Myocyte (in vitro differentiated cells): ENCODE measurements at regions not wholly inside any gene's neighbourhood (a gene's known extent, or its start where the extent isn't known, plus 50 kb on each side); places are given as distances from the start of the nearest gene placed in this dataset.

Experiments used
- DNase-seq: peaks from one replicate; pipeline ENCODE4 v3.0.0-alpha.2; 2012; ENCODE audit warnings: low read depth

DNA sequence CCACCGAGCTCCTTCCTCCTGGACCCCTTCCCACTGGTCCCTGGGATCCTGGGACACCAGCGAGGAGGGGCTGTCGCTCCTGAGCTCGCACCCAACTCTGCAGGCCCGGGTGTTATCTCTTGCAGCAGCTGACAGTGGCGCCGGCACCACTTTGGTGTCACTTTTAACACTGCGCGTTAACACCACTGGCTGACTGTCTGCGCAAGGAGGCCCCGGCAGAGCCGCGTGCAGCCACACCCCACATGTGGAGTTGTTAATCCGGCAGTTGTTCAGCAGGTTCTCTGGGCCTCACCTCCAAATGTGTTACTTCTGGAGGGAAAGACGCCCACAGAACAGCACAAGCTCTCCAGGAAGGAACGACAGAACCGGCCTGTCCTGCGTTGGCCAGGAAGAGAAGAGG lies 155.0 kb upstream of the GLI2 start:
- no peak for DNase-seq

DNA sequence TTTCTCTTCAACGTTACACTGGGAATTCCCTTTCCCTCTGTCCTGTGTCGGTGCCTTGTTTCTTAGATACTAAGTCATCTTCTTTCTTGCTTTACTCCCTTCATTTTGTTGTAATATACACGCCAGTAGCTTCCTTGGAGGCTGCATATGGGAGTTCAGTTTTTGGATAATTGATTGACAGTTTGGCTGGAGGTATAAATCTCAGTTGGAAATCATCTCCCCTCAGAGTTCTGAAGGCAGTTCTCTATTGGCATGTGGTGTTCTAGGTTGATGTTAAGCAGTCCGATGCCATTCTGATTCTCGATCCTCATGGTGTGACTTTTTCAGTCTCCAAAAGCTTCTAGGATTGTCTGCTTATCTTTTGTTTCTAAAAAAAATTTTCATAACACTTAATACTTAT lies 152.5 kb upstream of the GLI2 start:
- no peak for DNase-seq

DNA sequence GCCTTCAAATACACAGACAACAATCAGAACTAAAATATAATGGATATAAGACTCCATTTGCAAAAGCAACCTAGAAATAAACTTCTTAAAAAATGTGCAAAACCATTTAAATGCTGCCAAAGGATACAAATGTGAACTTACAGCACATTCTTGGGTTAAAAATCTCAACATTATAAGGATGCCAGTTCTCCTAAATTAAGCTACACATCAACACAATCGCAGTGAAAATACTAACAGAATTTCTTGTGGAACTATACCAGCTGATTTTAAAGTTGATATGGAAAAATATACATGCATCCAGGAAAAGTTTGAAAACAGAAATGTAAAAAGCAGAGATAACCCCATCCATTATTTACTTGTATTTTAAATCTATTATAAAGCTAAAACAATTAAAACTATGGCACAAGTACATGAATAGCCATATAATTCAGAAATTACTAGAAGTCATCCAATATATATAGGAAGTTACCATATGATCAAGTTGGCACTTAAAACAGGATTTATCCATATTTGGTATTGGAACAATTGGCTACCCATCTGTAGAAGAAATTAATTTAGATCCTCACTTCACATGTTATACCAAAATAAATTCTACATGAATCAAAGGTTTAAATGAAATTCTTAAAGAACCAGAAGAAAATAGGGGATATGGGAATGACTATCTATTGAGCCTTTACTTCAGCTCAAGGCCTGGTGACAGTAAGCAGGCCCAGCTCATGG lies 151.7 kb upstream of the GLI2 start:
- no peak for DNase-seq

DNA sequence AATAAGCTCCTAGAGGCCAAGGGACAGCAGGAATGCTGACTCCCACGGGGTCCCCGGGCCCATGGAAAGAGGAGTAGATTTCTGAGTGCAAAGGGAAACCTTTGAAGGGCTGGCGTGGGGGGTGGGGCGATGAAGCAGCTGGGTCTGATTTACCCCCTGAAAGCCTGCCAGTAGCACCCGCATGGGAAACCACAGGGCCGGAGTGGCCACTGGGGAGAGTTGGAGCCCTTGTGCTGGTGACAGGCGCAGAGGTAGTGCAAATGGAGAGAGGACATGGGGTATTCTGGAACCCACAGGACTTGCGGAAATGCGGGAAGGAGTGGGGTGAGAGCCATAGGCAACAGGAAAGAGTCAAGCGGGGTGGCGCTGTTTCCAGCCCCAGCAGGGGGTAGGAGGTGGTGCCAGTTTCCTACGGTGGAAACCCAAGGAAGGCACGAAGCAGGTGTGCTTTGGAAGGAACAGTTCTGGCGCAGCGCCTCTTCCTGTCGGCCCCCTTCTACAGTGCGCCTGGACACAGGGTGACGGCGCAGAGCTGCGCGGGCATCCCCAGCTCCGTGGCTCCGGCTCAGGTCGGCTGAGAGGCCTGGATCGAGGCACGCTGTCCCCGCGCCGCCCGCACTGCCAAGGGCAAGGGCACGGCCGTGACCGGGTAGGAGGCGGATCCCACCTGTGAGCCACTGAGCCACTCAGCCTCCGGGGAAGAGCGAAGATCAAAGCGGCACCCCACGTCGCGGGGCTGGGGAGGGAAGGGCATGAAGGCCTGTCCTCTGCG lies 149.0 kb upstream of the GLI2 start:
- DNase-seq, result no peak

DNA sequence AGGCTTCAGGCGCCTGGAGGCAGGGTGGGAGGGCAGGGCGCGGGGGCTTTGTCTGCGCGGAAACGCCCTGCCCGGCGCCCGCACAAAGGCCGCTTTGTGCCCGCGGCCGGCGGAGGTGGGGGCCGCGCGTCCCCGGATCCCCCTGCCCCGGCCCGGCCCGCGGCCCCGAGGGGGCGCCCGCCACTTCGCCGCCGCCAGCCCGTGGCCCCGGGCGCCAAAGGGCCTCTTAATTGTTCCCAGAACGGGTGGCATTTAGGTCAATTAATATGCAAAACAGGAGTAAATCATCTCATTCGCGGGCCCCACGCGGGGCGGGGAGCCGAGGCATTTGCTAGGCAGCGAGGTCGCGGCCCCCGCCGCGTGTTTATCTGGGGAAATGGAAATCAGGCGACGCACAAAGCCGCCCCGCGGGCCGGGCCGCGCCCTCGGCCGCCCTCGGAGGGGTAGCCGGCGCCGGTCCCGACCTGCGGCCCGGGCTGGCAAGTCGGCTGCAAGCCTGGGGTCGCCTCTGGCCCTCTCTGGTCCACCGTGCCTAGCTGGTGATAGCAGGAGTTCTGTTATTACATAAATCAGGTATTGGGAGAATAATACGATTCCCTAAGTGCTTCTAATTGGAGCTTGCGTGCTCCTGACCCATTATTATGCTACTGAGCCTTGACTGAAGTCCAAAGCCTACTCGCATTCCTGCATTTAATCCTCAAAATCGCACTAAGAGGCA lies 148.2 kb upstream of the GLI2 start:
- no peak for DNase-seq

DNA sequence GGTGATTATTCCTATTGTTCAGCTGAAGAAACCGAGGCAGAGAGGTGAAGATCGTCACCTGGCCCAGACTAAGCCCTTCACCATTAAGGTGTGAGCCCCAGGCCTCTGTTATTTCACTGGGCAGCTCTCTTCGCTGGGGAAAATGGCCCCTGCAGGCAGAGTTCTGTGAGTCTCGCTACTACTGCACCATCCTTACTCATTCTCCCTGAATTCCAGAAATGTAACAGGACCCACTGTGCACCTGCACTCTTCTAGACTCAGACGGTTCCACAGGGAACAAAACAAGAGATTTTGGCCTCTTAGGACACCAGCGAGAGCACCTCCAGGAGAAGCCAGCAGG lies 147.7 kb upstream of the GLI2 start:
- no peak for DNase-seq

DNA sequence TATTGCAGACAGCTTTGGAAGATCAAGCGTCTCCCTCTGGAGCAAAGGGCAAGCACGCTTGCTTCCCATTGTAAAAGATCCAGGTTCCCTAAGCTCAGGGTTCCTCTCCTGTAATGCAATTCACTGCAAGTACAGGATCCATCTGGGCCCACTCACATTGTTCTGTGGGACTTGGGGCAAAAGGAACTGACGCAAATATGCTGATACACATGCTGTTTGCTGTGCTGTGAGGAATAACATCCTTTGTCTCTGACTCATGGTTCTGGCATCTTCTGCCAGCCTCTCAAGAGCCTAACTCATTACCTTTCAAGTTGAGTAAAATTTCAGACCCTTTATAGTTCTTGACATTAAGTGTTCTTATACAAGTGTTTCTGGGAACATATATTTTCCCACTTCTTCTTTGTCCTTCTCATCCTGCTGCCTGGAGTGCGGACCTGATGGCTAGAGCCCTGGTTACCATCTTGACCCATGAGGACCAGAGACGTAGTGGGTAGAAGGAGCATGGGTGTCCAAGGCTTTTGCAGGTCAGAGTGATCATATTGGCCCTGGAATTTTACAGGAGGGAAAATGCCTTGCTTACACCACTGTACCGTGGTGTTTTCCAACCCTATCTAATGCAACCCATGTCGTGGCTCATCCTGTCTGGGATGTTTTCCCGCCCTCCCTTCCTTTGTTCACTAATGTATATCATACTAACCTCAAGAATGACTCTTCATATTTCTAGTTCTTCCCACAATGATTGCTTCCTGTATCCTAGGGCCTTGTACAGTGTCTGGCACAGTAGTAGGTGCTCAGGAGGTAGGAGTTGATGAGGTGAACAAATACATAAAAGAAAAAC lies 145.7 kb upstream of the GLI2 start:
- DNase-seq, result peak; percentile 62

DNA sequence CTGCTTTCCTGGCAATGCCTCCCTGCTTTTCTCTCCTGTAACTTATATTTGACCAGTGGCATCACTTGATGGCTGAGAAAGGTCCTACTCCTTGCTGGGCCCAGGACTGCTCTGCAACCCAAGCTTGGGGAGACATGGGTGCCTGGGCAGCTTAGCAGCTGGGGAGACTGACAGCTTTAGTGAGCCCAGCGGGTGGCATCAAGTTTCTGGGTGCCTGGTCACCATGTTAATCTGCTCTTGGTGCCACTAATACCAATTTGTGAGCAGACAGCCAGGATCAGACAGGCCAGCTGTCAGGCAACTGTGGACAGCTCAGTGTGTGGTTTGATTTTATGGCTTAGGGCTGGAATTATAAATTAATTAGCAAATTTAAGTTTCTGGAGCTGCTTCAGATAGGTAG lies 144.8 kb upstream of the GLI2 start:
- peak; percentile 63 for DNase-seq

DNA sequence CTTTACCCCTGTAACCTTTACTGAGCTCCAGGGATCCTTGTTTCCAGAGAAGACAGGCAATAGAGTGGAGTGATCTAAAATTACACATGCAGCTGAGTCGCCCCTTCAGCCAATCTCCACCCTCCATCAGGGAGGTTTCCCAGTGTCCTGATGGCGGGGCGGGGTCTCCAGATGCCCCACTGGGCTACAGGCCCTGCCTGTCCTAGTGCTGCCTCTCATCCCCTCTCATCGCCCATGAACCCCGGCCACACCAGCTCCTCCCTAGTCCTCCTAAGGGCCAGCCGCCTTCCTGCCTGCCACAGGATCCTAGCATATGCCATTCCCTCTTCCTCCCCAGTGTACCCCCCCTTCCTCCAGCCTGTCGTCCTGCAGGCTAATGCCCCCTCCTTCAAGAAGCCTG lies 144.1 kb upstream of the GLI2 start:
- DNase-seq, result no peak

DNA sequence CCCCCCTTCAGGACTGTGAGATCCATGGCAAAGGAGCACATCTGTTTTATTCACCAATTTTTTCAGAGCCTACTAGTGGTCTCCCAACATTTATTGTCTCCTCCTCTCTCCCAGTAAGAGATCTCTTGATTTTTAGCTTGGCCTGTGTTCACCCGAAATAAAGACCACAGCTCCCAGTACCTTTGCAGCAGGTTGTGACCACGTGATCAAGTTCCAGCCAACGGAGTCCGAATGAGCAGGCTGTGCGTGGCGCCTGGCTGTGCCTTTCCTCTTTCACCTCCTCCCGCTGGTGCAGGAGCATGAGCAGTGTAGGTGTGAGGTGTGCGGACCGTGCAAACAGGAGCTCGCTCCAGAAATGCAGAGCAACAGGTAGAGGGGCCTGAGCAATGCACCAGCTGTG lies 143.6 kb upstream of the GLI2 start:
- DNase-seq, result no peak

DNA sequence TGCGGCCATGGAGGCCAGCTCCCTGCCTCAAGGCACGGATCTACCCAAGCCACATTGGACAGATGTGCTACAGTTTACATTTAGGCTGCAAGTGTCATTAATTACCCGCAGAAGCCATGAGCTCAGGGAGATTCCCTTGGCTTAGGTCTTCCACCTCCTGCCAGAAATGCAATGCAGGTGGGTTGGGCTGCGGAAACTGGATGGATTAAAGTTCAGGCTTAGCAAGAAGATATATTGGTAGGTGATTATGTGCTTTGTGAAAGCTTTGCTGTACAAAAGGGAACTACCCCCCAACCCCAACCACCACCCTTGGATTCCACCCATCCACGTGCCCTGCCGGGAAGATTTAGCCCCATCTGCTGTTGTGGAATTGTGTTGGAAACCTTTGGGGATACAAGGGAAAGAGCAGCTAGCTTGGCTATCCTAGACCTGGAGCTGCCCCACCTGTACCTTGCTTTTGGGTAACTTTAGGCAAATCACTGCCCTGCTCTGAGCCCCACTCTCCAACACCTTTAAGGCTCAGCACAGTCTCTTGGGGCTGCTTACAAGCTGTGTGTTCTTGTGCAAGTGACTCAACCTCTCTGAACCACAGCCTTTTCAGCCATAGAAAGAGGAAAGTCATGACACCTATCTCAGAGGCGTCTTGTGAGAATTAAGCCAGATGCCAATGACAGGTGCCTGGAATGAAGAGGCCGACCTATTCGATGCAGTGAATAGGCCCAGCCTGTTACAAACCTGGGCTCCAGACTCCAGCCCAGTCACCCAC lies 141.6 kb upstream of the GLI2 start:
- DNase-seq, result no peak

DNA sequence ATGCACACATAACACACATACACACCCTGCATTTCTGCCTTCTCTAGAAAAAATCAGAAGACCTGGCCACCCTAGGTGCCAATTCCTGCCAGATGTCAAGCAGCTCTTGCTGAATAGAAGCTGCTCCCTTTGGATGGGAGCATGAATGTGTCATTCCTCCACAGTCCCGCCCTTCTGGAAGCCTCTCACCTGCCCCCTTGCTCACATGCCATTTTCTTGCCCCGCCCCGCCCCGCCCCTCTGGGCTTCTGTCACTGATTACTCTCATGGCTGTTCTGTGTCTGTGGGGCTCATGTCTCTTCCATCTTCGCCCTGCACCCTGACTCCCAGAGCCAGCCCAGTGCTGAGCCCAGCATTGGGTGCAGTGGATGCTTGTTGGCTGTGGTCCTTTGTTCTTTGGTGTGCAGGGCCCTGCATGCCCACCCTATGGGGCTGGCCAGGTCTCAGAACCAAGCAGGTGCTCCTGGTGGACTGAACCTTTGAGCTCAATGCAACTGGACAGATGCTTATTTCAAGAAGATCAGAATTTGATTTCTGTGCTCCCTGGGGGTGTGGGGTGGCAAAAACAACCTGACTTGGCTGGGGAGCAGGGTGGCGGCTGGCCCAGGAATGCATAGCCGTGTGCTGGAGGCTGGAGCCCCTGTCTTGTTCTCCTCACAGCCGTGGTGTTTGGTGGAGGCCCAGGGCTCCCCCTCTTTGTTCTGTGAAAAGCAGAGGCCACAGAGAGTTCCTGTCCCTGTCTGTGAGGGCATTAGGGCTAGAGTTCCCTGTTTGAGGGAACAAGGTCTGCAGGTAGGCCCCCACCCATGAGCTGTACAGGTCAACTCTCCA lies 140.6 kb upstream of the GLI2 start:
- no peak for DNase-seq

DNA sequence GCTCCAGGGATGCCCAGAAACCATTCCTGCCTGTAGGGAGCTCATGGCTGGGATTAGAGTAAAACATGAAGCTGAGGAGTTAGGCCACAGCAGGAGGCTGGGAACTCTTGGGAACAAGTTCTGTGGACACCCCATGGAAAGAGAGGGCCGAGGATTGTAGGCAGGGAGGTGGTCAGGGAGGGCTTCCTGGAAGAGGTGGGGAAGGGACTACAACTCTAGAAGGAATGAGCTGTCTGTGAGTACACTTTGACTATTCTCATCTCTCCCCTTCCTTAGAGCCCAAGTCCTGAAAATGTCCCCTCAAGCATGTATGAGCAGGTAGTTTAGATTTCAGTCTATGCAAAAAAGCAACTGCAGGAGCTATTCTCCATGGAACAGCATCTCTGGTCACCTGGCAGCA lies 139.9 kb upstream of the GLI2 start:
- no peak for DNase-seq

DNA sequence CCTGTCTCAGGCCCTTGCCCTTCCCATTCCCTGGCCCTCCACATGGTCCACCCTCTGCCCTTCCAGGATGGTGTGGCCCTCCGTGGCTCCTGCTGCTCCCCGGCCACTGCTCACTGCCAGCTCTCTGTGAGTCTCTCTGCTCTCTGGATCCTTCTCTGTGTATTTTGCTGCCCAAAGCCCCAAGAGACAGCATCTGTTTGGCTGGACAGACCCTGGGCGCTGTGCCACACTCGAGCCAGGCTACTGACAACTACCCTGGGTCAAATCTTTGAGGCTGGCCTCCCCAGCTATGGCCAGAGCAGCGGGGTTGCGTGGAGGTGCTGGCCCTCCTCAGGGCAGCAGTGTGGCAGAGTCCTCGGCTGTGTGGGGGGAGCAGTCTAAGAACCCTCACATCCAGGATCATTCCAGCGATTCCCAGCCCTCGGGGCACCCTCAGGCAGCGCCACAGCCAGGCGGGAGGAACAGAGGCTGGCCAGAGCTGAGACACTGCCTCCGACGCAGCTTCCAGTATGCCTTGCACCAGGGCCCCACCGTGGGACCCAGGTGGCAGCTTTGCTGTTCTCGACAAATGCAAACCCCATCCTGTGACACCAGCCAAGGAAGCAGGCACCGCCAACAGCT lies 139.4 kb upstream of the GLI2 start:
- peak; percentile 62 for DNase-seq

DNA sequence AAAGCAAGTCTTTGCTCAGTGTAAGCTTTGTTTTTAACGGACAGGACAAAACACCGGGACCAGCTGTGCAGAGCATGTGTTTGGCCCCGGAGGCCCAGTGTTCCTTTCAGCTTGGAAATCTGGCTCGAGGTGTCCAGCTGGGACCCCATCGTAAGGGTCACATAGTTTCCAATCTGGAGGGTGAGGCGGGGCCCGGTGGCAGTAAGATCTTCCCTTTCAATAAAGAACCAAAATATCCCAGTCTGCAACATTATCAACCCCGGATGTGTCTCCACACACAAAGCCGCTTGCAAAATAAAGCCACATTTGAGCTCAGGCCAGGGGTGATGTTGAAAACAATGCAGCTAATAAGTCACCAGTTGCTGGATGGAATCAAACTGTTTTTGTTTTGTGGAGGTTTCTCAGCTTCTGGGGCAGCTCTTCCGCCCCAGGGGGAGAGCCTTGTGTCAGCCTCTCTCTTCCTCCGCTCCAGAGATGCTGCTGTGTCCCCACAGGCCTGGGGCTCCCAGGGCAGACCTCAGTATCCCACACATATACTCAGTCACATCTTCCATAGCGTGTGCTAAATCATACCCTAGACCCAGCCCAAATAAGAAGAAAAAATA lies 138.6 kb upstream of the GLI2 start:
- DNase-seq, result peak; percentile 71

DNA sequence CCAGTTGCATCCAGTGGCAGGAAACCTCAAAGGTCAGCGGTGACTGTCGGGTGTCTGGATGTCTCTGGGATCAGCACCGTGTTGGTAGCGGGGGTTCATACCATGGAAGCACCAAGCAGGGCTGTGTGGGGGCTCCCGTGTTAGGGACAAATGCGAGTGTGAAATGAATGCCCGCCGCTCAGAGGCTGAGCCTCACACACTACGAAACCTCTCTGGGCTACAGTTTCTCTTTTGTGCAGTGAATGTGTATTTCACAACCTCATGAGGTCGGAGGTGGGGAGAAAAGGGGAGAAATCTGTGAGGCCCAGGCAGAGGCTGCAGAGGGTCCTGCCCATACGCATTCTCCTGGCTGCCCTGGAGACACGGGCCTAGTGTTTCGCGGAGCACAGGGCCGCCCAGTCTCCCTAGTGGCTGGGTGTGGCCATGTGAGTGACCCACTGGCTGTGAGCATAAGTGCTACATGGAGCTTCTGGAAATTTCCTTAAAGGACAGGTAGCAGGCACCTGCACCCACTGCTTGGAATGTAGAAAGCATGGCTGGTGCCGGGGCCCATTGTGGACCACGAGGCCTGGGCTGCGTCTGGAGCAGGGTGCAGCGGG lies 138.0 kb upstream of the GLI2 start:
- no peak for DNase-seq

DNA sequence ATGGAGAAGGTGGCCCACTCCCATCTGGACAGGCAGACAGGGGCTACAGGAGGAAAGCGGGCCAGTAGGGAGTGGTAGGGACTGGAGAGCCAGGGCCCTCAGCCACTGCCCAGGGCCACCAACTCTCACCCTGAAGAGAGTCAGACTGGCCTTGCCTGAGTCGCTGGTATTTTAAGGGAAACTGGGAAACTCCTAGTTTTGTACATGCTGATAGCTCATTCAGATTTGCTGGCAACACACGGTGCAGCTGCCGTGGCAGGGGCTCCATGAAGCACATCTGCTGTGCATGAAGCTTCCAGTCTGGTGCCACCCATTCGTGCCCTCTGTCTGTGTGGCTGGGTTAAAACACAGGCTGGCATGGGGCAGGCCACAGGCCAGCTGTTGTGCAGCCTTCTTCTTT lies 137.3 kb upstream of the GLI2 start:
- peak; percentile 67 for DNase-seq

DNA sequence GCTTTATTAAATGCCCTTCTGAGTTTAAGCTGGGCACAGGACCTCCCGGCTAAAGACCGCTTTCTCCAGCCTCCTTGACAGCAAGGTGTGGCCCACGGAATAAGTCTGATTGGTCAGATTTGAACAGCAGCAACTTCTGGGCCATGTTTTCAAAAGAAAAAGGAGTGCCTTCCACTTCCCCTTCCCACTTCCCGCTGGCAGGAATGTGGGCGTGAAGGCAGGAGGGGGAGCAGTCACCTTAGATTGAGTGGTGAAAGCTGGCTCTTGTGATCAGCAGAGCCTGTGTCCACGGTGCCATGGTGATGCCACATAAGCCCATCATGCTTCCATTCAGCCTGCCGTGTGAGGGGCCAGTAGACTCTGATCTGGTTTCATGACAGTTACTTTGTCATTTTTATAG lies 136.6 kb upstream of the GLI2 start:
- no peak for DNase-seq

DNA sequence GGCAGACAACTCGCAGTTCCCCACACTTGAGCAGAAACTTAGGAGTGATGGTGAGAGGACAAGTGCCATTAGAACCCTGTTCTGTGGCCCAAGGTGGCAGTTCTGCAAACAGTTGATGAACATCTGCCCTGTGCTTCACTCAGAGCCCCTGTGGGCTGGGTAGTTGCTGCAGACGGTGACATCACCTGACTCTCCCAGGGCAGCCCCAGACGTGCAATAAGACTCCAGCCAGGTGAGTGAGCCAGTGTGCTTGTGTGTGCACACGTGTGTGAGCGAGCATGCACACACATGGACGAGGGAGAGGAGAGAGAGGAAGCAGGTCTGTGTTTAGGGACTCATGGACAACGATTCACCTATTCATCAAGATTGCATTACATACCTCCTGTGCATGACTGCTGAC lies 136.0 kb upstream of the GLI2 start:
- no peak for DNase-seq
